K562 (cell line): ENCODE measurements at regions not wholly inside any gene's neighbourhood (a gene's known extent, or its start where the extent isn't known, plus 50 kb on each side); places are given as distances from the start of the nearest gene placed in this dataset.

Experiments
- ATAC-seq: fragments of 200-7000 bp; cut with Tn5 transposase; 3 replicates; pipeline ENCODE4 v1.9.1; 2020; ENCODE audit warnings: moderate library complexity
- BruUV-seq: library from RNA; stranded (reverse); fragments of 400-500 nt; replicated peaks from 2 replicates; lab custom pipeline; 2021; lab: Mats Ljungman, UMichigan
- CTCF ChIA-PET: fragments of 300-600 bp; formaldehyde crosslinking; extraction: SDS; loops from one replicate; lab custom pipeline; 2021; ENCODE audit warnings: low intra/inter-chr PET ratio; lab: Yijun Ruan, JAX
- POLR2A ChIA-PET: fragments of 300-600, 350-650 bp; sonication (Branson Sonifier 250); formaldehyde crosslinking; extraction: SDS; loops from one replicate; lab custom pipeline; 2021; ENCODE audit warnings: antibody characterized with exemption, inconsistent platforms; lab: Yijun Ruan, JAX
- DNase-seq, 4 experiments: peaks; one replicate each; pipeline versions ENCODE4 v3.0.0 to v3.0.0-alpha.2; 2011 to 2018; ENCODE audit warnings: low spot score in 3 of 4, mixed read lengths in 3 of 4; ENCODE audit errors: extremely low read depth in 1 of 4
- FAIRE-seq: peaks from 2 replicates; lab custom pipeline; 2011; peaks lifted over from hg19 to GRCh38; lab: Jason Lieb, UNC
- H2AFZ ChIP-seq: 2 replicates; pipeline ENCODE4 v1.6.0; 2011; ENCODE audit warnings: low read depth, low read length, control low read depth, inconsistent platforms
- H3K27ac ChIP-seq: fragments of 200-600 bp; 3 replicates; pipeline ENCODE4 v1.8.0; 2011; ENCODE audit warnings: low read depth, mild to moderate bottlenecking, control low read depth, inconsistent platforms, low read length, moderate library complexity, mixed read lengths; ENCODE audit errors: extremely low read depth
- H3K27me3 ChIP-seq, 2 experiments: fragments of 300-600 bp in 1 of 2; 2 replicates in 1 of 2; 3 replicates in 1 of 2; pipeline versions ENCODE4 v1.6.0 to v1.8.0; 2011; ENCODE audit warnings: inconsistent platforms in 2 of 2, low read length in 2 of 2, mild to moderate bottlenecking in 1 of 2, mixed read lengths in 1 of 2, moderate library complexity in 1 of 2; ENCODE audit not compliant: control insufficient read depth in 2 of 2, insufficient read depth in 2 of 2
- H3K36me3 ChIP-seq: fragments of 300-600 bp; 3 replicates; pipeline ENCODE4 v1.8.0; 2011; ENCODE audit warnings: mild to moderate bottlenecking, low read length, inconsistent platforms; ENCODE audit not compliant: control insufficient read depth, insufficient read depth
- H3K4me1 ChIP-seq, 2 experiments: fragments of 200-600 bp in 1 of 2; replicated peaks in 1 of 2; 2 replicates in 1 of 2; 3 replicates in 1 of 2; pipeline versions ENCODE4 v1.5.1 to v1.8.0; 2011; ENCODE audit warnings: inconsistent platforms in 2 of 2, low read length in 2 of 2, mild to moderate bottlenecking in 1 of 2, mixed read lengths in 1 of 2, moderate library complexity in 1 of 2; ENCODE audit not compliant: control insufficient read depth in 2 of 2, insufficient read depth in 2 of 2
- H3K4me2 ChIP-seq: 2 replicates; pipeline ENCODE4 v1.6.1; 2011; ENCODE audit warnings: low read length, control low read depth, inconsistent platforms, mixed read lengths; ENCODE audit not compliant: insufficient read depth
- H3K4me3 ChIP-seq: fragments of 200-600 bp; sonication (generic), shearing (Covaris generic); 2 replicates; pipeline ENCODE4 v1.5.1; 2016; ENCODE audit warnings: control low read depth, inconsistent platforms
- H3K79me2 ChIP-seq: fragments of 200-600 bp; 3 replicates; pipeline ENCODE4 v1.8.0; 2011; ENCODE audit warnings: low read length, inconsistent platforms; ENCODE audit not compliant: control insufficient read depth, insufficient read depth
- H3K9ac ChIP-seq, 2 experiments: 2 replicates each; pipeline versions ENCODE4 v1.6.0 to v1.6.1; 2011; ENCODE audit warnings: low read depth in 2 of 2, low read length in 2 of 2, control low read depth in 1 of 2, inconsistent platforms in 1 of 2, mild to moderate bottlenecking in 1 of 2, mixed read lengths in 1 of 2; ENCODE audit not compliant: insufficient read depth in 1 of 2
- H3K9me1 ChIP-seq: one replicate; pipeline ENCODE4 v1.6.0; 2011; ENCODE audit warnings: inconsistent platforms, mild to moderate bottlenecking, low read length, moderate library complexity; ENCODE audit not compliant: control insufficient read depth, insufficient read depth
- H3K9me3 ChIP-seq: replicated peaks from 2 replicates; pipeline ENCODE4 v1.5.1; 2011; ENCODE audit warnings: low read depth, low read length, inconsistent platforms; ENCODE audit not compliant: control insufficient read depth, insufficient read depth
- H4K20me1 ChIP-seq: replicated peaks from 2 replicates; pipeline ENCODE4 v1.6.1; 2011; ENCODE audit warnings: low read length, inconsistent platforms, mixed read lengths; ENCODE audit not compliant: control insufficient read depth, insufficient read depth
- ATF3 ChIP-seq, 2 experiments: fragments of 450-650 bp in 1 of 2; sonication (generic) in 1 of 2; formaldehyde crosslinking in 1 of 2; IDR thresholded peaks in 1 of 2; conservative IDR thresholded peaks in 1 of 2; 2 replicates each; pipeline versions ENCODE4 v1.6.1 to v1.8.1; 2016 to 2023; ENCODE audit warnings: mild to moderate bottlenecking in 2 of 2, moderate library complexity in 2 of 2, inconsistent platforms in 1 of 2, missing genetic modification reagents in 1 of 2
- CBX8 ChIP-seq: fragments of 200-600 bp; sonication (generic); IDR thresholded peaks from 2 replicates; pipeline ENCODE4 v1.6.1; 2012; ENCODE audit warnings: borderline replicate concordance, mixed run types, low read depth, mild to moderate bottlenecking, moderate library complexity, mixed read lengths, low read length, control low read depth, inconsistent platforms; ENCODE audit not compliant: poor library complexity, severe bottlenecking; ENCODE audit errors: extremely low read depth
- CCAR2 ChIP-seq: fragments of 200-400 bp; formaldehyde crosslinking; IDR thresholded peaks from 2 replicates; pipeline ENCODE4 v1.6.1; 2017; ENCODE audit warnings: mild to moderate bottlenecking, low read depth, low read length
- CHCHD3 ChIP-seq: fragments of 250-450 bp; sonication (Bioruptor Pico); IDR thresholded peaks from 2 replicates; pipeline ENCODE4 v2.1.2; 2022; ENCODE audit warnings: mild to moderate bottlenecking
- ILF3 ChIP-seq: fragments of 450-650 bp; IDR thresholded peaks from 2 replicates; pipeline ENCODE4 v1.6.1; 2018; ENCODE audit warnings: antibody characterized with exemption, mild to moderate bottlenecking, moderate library complexity, borderline replicate concordance
- MCM3 ChIP-seq: fragments of 450-650 bp; IDR thresholded peaks from 2 replicates; pipeline ENCODE4 v1.6.1; 2016
- MIER1 ChIP-seq: fragments of 450-650 bp; IDR thresholded peaks from 2 replicates; pipeline ENCODE4 v1.6.1; 2016; ENCODE audit warnings: antibody characterized with exemption, mild to moderate bottlenecking, low read depth
- NFIX ChIP-seq: fragments of 250-450 bp; sonication (Bioruptor Pico); IDR thresholded peaks from 2 replicates; pipeline ENCODE4 v1.4.0; 2020; ENCODE audit warnings: low read depth, mild to moderate bottlenecking, moderate library complexity
- PHF8 ChIP-seq: fragments of 200-600 bp; sonication (generic); IDR thresholded peaks from 2 replicates; pipeline ENCODE4 v1.6.1; 2012; ENCODE audit warnings: mixed run types, mild to moderate bottlenecking, inconsistent platforms, low read length, moderate library complexity, borderline replicate concordance
- RAD21 ChIP-seq, 2 experiments: fragments of 250-450 bp in 1 of 2; fragments of 450-650 bp in 1 of 2; sonication (Bioruptor Pico) in 1 of 2; formaldehyde crosslinking in 1 of 2; IDR thresholded peaks in 1 of 2; conservative IDR thresholded peaks in 1 of 2; 2 replicates each; pipeline versions ENCODE4 v1.4.0 to v1.8.0; 2020 to 2022; ENCODE audit warnings: mild to moderate bottlenecking in 2 of 2, moderate library complexity in 1 of 2
- TEAD1 ChIP-seq, 2 experiments: fragments of 450-650 bp in 1 of 2; sonication (generic) in 1 of 2; formaldehyde crosslinking; IDR thresholded peaks; 2 replicates each; pipeline versions ENCODE4 v1.4.0 to v1.8.0; 2020 to 2022; ENCODE audit warnings: mild to moderate bottlenecking in 2 of 2, missing genetic modification reagents in 1 of 2
- ZFPM2 ChIP-seq: fragments of 250-450 bp; sonication (Bioruptor Pico); IDR thresholded peaks from 2 replicates; pipeline ENCODE4 v1.5.1; 2022; ENCODE audit warnings: mild to moderate bottlenecking
- ZNF146 ChIP-seq: IDR thresholded peaks from one replicate; pipeline ENCODE4 v1.6.1; 2018; ENCODE audit warnings: missing compliant biosample characterization; ENCODE audit not compliant: unreplicated experiment
- ZNF449 ChIP-seq: fragments of 250-450 bp; sonication (Bioruptor Pico); IDR thresholded peaks from 2 replicates; pipeline ENCODE4 v1.8.0; 2022; ENCODE audit warnings: moderate library complexity, mild to moderate bottlenecking, inconsistent platforms
- WGBS: fragments of 100-300 bp; shearing (Covaris generic); methylation state at CpG from one replicate; pipeline ENCODE4 v1.1.6; 2016; ENCODE audit warnings: low coverage, mixed read lengths; ENCODE audit not compliant: insufficient coverage; ENCODE audit errors: missing lambda C conversion rate; 5-methylcytosine and 5-hydroxymethylcytosine counted together
- in situ Hi-C: fragments of 300-500 bp; cut with MboI; formaldehyde crosslinking; loops from 4 replicates; pipeline ENCODE4 v1.15.0; 2018; ENCODE audit warnings: inconsistent platforms, mixed read lengths
- intact Hi-C: fragments of 100-400 bp; cut with micrococcal nuclease; formaldehyde crosslinking; loops from 2 replicates; pipeline ENCODE4 v1.14.2; 2022
- TF ChIP-seq, protein P1 (sequence below): fragments of 250-450 bp; sonication (Bioruptor Pico); IDR thresholded peaks from 2 replicates; pipeline ENCODE4 v1.9.0; 2021; ENCODE audit warnings: mild to moderate bottlenecking, inconsistent platforms

GRCh38 chr21:22490049-22490448 lies 1491.8 kb downstream of the NCAM2 start:
- Histone ChIP-seq H3K4me1 (no peaks in the 10 kb centered on the region), H3K9me1 (no peaks in the 10 kb centered on the region), H3K4me2 (no peak overlapping the region), H3K9me3 (no peaks in the 10 kb centered on the region), H2AFZ (no peak overlapping the region), H3K9ac (no peak overlapping the region), H3K4me3 (no peak overlapping the region), H4K20me1 (no peaks in the 10 kb centered on the region), H3K79me2 (no peaks in the 10 kb centered on the region), H3K27ac (no peak overlapping the region), H3K36me3 (no peaks in the 10 kb centered on the region), H3K27me3 (no peaks in the 10 kb centered on the region)
- in situ Hi-C loops (no loop called here), intact Hi-C loops (no loop called here)
- WGBS, result 18% methylated on average over 1 of the region's 1 CpG
- ChIA-PET POLR2A (no interaction called here), CTCF (no interaction called here)
- BruUV-seq, result no TSS peak
- ATAC-seq, result no peak
- FAIRE-seq, result no peak
- no peak for DNase-seq
- TF ChIP-seq PHF8 (no peak), RAD21 (CRISPR knock-in tag; conservative IDR thresholded peaks at IDR 0.05 in 1 of 2, IDR thresholded peaks at IDR 0.05 in 1 of 2) (no peak), ILF3 (no peak), ZNF449 (no peak), ZNF146 (CRISPR knock-in tag) (no peak), TEAD1 (CRISPR knock-in tag; IDR thresholded peaks at IDR 0.05) (no peak), MIER1 (no peak), MCM3 (no peak), CCAR2 (no peak), ATF3 (IDR thresholded peaks at IDR 0.05) (no peak), ATF3 (CRISPR knock-in tag; conservative IDR thresholded peaks at IDR 0.05) (no peak), ZFPM2 (CRISPR knock-in tag) (no peak), CBX8 (no peak), NFIX (CRISPR knock-in tag) (no peak), CHCHD3 (no peak)
- TF ChIP-seq, protein P1, sequence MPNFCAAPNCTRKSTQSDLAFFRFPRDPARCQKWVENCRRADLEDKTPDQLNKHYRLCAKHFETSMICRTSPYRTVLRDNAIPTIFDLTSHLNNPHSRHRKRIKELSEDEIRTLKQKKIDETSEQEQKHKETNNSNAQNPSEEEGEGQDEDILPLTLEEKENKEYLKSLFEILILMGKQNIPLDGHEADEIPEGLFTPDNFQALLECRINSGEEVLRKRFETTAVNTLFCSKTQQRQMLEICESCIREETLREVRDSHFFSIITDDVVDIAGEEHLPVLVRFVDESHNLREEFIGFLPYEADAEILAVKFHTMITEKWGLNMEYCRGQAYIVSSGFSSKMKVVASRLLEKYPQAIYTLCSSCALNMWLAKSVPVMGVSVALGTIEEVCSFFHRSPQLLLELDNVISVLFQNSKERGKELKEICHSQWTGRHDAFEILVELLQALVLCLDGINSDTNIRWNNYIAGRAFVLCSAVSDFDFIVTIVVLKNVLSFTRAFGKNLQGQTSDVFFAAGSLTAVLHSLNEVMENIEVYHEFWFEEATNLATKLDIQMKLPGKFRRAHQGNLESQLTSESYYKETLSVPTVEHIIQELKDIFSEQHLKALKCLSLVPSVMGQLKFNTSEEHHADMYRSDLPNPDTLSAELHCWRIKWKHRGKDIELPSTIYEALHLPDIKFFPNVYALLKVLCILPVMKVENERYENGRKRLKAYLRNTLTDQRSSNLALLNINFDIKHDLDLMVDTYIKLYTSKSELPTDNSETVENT (CRISPR knock-in tag), result no peak
